Astrocyte (in vitro differentiated cells and primary cell): ENCODE measurements at regions not wholly inside any gene's neighbourhood (a gene's known extent, or its start where the extent isn't known, plus 50 kb on each side); places are given as distances from the start of the nearest gene placed in this dataset.

Experiments
- DNase-seq: peaks from one replicate; pipeline ENCODE4 v3.0.0-alpha.2; 2010; ENCODE audit warnings: low read depth
- FAIRE-seq: peaks from 2 replicates; lab custom pipeline; 2011; peaks lifted over from hg19 to GRCh38; lab: Jason Lieb, UNC
- H2AFZ ChIP-seq: 2 replicates; pipeline ENCODE4 v1.6.0; 2012; ENCODE audit warnings: low read depth, low read length, inconsistent platforms
- H3K27ac ChIP-seq: 2 replicates; pipeline ENCODE4 v1.5.1; 2011; ENCODE audit warnings: low read depth, low read length, inconsistent platforms
- H3K27me3 ChIP-seq: 2 replicates; pipeline ENCODE4 v1.6.0; 2011; ENCODE audit warnings: low read length, inconsistent platforms; ENCODE audit not compliant: insufficient read depth
- H3K36me3 ChIP-seq: 2 replicates; pipeline ENCODE4 v1.5.1; 2011; ENCODE audit warnings: low read length, inconsistent platforms; ENCODE audit not compliant: insufficient read depth
- H3K4me1 ChIP-seq: 2 replicates; pipeline ENCODE4 v1.5.1; 2011; ENCODE audit warnings: low read length, inconsistent platforms; ENCODE audit not compliant: insufficient read depth
- H3K4me2 ChIP-seq: 2 replicates; pipeline ENCODE4 v1.6.0; 2012; ENCODE audit warnings: low read length, inconsistent platforms
- H3K4me3 ChIP-seq: 2 replicates; pipeline ENCODE4 v1.5.1; 2011; ENCODE audit warnings: low read depth, mild to moderate bottlenecking, low read length, inconsistent platforms; ENCODE audit not compliant: insufficient read depth
- H3K79me2 ChIP-seq: 2 replicates; pipeline ENCODE4 v1.6.0; 2012; ENCODE audit warnings: mild to moderate bottlenecking, low read length, inconsistent platforms; ENCODE audit not compliant: insufficient read depth
- H3K9ac ChIP-seq: 2 replicates; pipeline ENCODE4 v1.6.0; 2012; ENCODE audit warnings: mild to moderate bottlenecking, low read length, inconsistent platforms
- H3K9me3 ChIP-seq: 2 replicates; pipeline ENCODE4 v1.5.1; 2012; ENCODE audit warnings: low read depth, mild to moderate bottlenecking, low read length, inconsistent platforms; ENCODE audit not compliant: insufficient read depth
- H4K20me1 ChIP-seq: 2 replicates; pipeline ENCODE4 v1.6.0; 2012; ENCODE audit warnings: low read length, inconsistent platforms; ENCODE audit not compliant: insufficient read depth
- H3K27ac Mint-ChIP-seq: one replicate; pipeline ENCODE4 v1.8.0; 2021; ENCODE audit warnings: mild to moderate bottlenecking, mixed read lengths; ENCODE audit not compliant: unreplicated experiment
- H3K27me3 Mint-ChIP-seq: one replicate; pipeline ENCODE4 v1.8.0; 2021; ENCODE audit warnings: low read depth, mixed read lengths; ENCODE audit not compliant: unreplicated experiment
- H3K36me3 Mint-ChIP-seq: one replicate; pipeline ENCODE4 v1.8.0; 2021; ENCODE audit warnings: low read depth, mixed read lengths; ENCODE audit not compliant: unreplicated experiment
- H3K4me1 Mint-ChIP-seq: one replicate; pipeline ENCODE4 v1.8.0; 2021; ENCODE audit warnings: low read depth, mixed read lengths; ENCODE audit not compliant: unreplicated experiment
- H3K4me3 Mint-ChIP-seq: one replicate; pipeline ENCODE4 v1.8.0; 2021; ENCODE audit warnings: mild to moderate bottlenecking, moderate library complexity, mixed read lengths; ENCODE audit not compliant: unreplicated experiment
- H3K9me3 Mint-ChIP-seq: one replicate; pipeline ENCODE4 v1.8.0; 2021; ENCODE audit warnings: mild to moderate bottlenecking, mixed read lengths; ENCODE audit not compliant: unreplicated experiment
- EZH2 ChIP-seq: IDR thresholded peaks from 2 replicates; pipeline ENCODE4 v1.6.1; 2012; ENCODE audit warnings: mild to moderate bottlenecking, low read length, inconsistent platforms; ENCODE audit not compliant: insufficient read depth
- TF ChIP-seq, protein P1 (sequence below): IDR thresholded peaks from 2 replicates; pipeline ENCODE4 v1.5.1; 2011; ENCODE audit warnings: low read depth, mild to moderate bottlenecking, inconsistent platforms, low read length, moderate library complexity; ENCODE audit not compliant: insufficient read depth

DNA sequence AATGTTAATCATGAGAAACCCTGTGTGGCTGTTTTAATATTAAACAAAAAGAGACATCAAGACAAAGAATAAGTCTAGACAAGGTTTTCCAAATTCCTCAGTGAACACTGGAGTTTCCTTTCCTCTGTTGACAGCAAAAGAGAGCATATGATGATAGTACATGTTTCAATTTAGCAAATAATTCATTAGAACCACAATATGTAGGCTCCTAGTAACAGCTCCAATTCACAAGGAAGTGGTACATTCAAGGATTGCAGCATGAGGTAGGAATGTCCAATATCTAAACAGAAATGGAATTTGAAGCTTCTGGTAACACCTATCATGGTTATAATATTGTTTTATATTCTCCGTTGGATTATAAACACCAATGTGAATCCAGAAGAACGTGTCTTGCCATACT, 203.8 kb upstream of the TECRL start:
- Histone ChIP-seq H3K27me3 (no peaks in the 10 kb centered on the region), H3K27ac (no peak overlapping the region), H3K36me3 (no peaks in the 10 kb centered on the region), H3K4me2 (no peak overlapping the region), H3K9ac (no peak overlapping the region), H4K20me1 (no peaks in the 10 kb centered on the region), H3K4me3 (no peak overlapping the region), H2AFZ (no peak overlapping the region), H3K4me1 (no peaks in the 10 kb centered on the region), H3K79me2 (no peaks in the 10 kb centered on the region), H3K9me3 (no peaks in the 10 kb centered on the region)
- no peak for TF ChIP-seq EZH2
- TF ChIP-seq, protein P1, sequence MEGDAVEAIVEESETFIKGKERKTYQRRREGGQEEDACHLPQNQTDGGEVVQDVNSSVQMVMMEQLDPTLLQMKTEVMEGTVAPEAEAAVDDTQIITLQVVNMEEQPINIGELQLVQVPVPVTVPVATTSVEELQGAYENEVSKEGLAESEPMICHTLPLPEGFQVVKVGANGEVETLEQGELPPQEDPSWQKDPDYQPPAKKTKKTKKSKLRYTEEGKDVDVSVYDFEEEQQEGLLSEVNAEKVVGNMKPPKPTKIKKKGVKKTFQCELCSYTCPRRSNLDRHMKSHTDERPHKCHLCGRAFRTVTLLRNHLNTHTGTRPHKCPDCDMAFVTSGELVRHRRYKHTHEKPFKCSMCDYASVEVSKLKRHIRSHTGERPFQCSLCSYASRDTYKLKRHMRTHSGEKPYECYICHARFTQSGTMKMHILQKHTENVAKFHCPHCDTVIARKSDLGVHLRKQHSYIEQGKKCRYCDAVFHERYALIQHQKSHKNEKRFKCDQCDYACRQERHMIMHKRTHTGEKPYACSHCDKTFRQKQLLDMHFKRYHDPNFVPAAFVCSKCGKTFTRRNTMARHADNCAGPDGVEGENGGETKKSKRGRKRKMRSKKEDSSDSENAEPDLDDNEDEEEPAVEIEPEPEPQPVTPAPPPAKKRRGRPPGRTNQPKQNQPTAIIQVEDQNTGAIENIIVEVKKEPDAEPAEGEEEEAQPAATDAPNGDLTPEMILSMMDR, result no peak
- Mint-ChIP-seq H3K27me3 (no peaks in the 10 kb centered on the region), H3K36me3 (no peaks in the 10 kb centered on the region), H3K9me3 (no peaks in the 10 kb centered on the region), H3K4me1 (no peaks in the 10 kb centered on the region), H3K4me3 (no peak overlapping the region), H3K27ac (no peak overlapping the region)
- DNase-seq, result no peak
- FAIRE-seq, result no peak

DNA sequence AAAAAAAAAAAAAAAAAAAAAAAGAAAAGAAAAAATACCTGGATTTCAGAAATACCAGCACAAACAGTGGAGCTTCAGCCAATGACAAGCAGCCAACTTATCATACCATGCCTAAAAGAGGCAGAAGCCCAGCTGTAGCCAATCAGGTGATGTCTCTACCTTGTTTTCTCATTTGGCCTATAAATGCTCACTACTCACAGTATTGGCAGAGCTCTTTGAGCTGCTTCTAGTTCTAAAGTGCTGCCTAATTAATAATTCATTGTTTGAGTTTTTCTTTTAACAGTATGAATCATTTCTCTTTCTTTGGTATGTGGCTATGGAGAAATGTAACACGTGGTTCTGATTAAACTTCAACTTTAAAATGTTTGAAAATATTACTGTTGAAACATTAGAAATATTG, 188.8 kb upstream of the TECRL start:
- H3K36me3 Mint-ChIP-seq, result no peaks in the 10 kb centered on the region
- H4K20me1 ChIP-seq, result no peaks in the 10 kb centered on the region
- FAIRE-seq (no peak), DNase-seq (no peak)
- no peak overlapping the region for H3K4me3 Mint-ChIP-seq
- H3K9me3 Mint-ChIP-seq, result no peaks in the 10 kb centered on the region
- no peak overlapping the region for H3K27ac Mint-ChIP-seq
- no peaks in the 10 kb centered on the region for H3K9me3 ChIP-seq
- H3K4me1 Mint-ChIP-seq, result no peaks in the 10 kb centered on the region
- H3K27me3 Mint-ChIP-seq, result no peaks in the 10 kb centered on the region
- no peaks in the 10 kb centered on the region for H3K4me1 ChIP-seq
- no peak overlapping the region for H3K27ac ChIP-seq
- H3K36me3 ChIP-seq, result no peaks in the 10 kb centered on the region
- H3K79me2 ChIP-seq, result no peaks in the 10 kb centered on the region
- H3K27me3 ChIP-seq, result no peaks in the 10 kb centered on the region
- no peak overlapping the region for H3K4me2 ChIP-seq
- TF ChIP-seq EZH2, result no peak
- TF ChIP-seq, protein P1, result no peak
- no peak overlapping the region for H2AFZ ChIP-seq
- no peak overlapping the region for H3K4me3 ChIP-seq
- no peak overlapping the region for H3K9ac ChIP-seq

DNA sequence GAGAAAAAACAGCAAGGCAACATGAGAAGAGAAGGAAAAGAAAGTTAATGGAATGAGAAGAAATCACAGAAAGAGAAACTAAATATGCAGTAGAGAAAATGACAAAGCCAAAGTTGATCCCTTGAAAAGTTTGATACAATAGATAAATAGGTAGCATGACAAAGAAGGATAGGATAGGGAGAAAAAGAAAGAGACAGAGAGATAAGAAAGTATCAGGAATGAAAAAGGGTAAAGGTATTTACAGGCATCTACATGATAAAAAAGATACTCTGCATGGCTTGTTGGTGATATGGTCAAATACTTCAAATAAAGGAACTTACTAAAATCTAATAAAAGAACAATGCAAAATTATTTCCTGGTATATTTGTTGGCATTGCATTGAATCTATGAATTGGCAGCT, 185.5 kb upstream of the TECRL start:
- H3K4me3 ChIP-seq, result no peak overlapping the region
- no peaks in the 10 kb centered on the region for H3K36me3 Mint-ChIP-seq
- H3K9ac ChIP-seq, result no peak overlapping the region
- no peak overlapping the region for H3K4me2 ChIP-seq
- no peaks in the 10 kb centered on the region for H4K20me1 ChIP-seq
- no peaks in the 10 kb centered on the region for H3K4me1 ChIP-seq
- H3K79me2 ChIP-seq, result no peaks in the 10 kb centered on the region
- DNase-seq (no peak), FAIRE-seq (no peak)
- no peak for TF ChIP-seq EZH2
- TF ChIP-seq, protein P1, result no peak
- H3K36me3 ChIP-seq, result no peaks in the 10 kb centered on the region
- H3K9me3 ChIP-seq, result no peaks in the 10 kb centered on the region
- H3K27ac Mint-ChIP-seq, result no peak overlapping the region
- H3K9me3 Mint-ChIP-seq, result peaks cover under 1% of the 10 kb centered on the region
- no peaks in the 10 kb centered on the region for H3K4me1 Mint-ChIP-seq
- H3K27me3 ChIP-seq, result no peaks in the 10 kb centered on the region
- H3K27me3 Mint-ChIP-seq, result no peaks in the 10 kb centered on the region
- no peak overlapping the region for H3K4me3 Mint-ChIP-seq
- no peak overlapping the region for H2AFZ ChIP-seq
- H3K27ac ChIP-seq, result no peak overlapping the region
